ENCODE measurements at regions not wholly inside any gene's neighbourhood (a gene's known extent, or its start where the extent isn't known, plus 50 kb on each side); places are given as distances from the start of the nearest gene placed in this dataset.

DNA sequence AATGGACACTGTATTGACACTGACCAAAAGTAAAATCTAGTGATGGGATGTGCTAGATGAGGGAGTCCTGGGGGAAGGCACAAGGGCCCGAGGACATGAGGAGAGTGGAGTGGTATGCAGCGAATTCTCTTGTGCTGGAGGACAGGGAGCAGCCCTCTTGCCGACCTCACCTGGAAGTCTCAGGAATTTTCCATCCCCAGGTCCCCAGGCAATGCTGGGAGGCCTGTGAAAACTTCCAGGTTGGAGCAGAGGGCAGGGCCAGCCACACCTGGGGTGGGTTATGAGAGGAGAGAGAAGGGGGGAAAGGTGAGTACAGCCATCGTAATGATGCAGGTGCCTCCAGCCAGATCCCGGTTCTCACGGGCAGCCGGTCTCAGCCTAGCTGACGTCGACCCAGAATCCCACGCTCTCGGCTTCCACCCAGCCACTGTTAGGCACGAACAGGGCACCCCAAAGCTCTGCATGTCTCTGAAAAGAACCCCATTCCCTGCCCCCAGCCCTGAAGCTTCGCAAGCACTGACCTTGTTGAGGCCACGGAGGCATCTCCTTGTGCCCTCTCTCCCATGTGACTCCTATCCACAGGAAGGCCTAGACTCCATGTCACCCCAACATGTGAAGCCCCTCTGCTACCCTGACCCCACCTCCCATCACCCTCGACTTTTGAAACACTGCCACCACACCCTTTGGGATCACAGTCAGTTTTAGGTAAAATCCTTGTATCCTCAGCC, 239.7 kb upstream of the MYO3A start:
- no peak overlapping the region for H3K14ac ChIP-seq (ENCODE audit: insufficient read length)
- H2BK12ac ChIP-seq (ENCODE audit: low read depth, low read length), result no peak overlapping the region
- H3K4me1 ChIP-seq (replicated peaks in 1 of 4; ENCODE audit: control insufficient read depth in 3 of 4, insufficient read depth in 4 of 4, low read length in 3 of 4), result no peaks in the 10 kb centered on the region
- no peak for FAIRE-seq
- H3K79me2 ChIP-seq (ENCODE audit: control insufficient read depth in 1 of 2, insufficient read depth in 2 of 2, low read length in 2 of 2), result no peaks in the 10 kb centered on the region
- H3K4me3 ChIP-seq (ENCODE audit: extremely low read depth in 1 of 4, insufficient read depth in 2 of 4, low read depth in 3 of 4, low read length in 4 of 4), result no peak overlapping the region
- no peak overlapping the region; the same call in 1 of the 2 replicates for H4K8ac ChIP-seq (ENCODE audit: extremely low read depth, insufficient read depth, low read length)
- no peaks in the 10 kb centered on the region for H3K23me2 ChIP-seq (ENCODE audit: low read depth, low read length)
- ChIA-PET CTCF (ENCODE audit: partially characterized antibody) (interaction anchor here (1.4 kb wide), 1 partner anchor 13 kb away, joined by 3 read pairs; no protein-coding TSS in a partner anchor), POLR2A (ENCODE audit: partially characterized antibody) (no interaction called here)
- no peak overlapping the region for H2AK5ac ChIP-seq (ENCODE audit: low read depth, low read length)
- no peak overlapping the region for H3K4ac ChIP-seq (replicated peaks; ENCODE audit: insufficient read length, low read depth, low read length)
- H3K79me1 ChIP-seq (ENCODE audit: low read depth, low read length), result no peaks in the 10 kb centered on the region
- no peak overlapping the region for H4K5ac ChIP-seq (ENCODE audit: insufficient read length, low read depth, low read length)
- H3K9ac ChIP-seq (replicated peaks in 1 of 4; ENCODE audit: extremely low read depth in 1 of 4, low read depth in 3 of 4, low read length in 3 of 4), result no peak overlapping the region
- H3K18ac ChIP-seq (ENCODE audit: extremely low read depth, low read length), result no peak overlapping the region
- H4K91ac ChIP-seq (replicated peaks; ENCODE audit: insufficient read length, low read length), result no peak overlapping the region
- no peaks in the 10 kb centered on the region for H4K20me1 ChIP-seq (replicated peaks in 1 of 2; ENCODE audit: control insufficient read depth in 1 of 2, insufficient read depth in 2 of 2, low read length in 2 of 2)
- WGBS, 2 experiments (ENCODE audit: extremely low coverage in 1 of 2, insufficient coverage in 1 of 2, insufficient read length in 1 of 2, insufficient replicate concordance in 2 of 2, low coverage in 1 of 2, low lambda C conversion rate in 2 of 2, missing lambda C conversion rate in 1 of 2), result 91% methylated on average over 14 of the region's 15 CpGs; no CpG with 5 or more reads in 1 of the 2 experiments
- H3K4me2 ChIP-seq (ENCODE audit: insufficient read depth in 1 of 2, low read depth in 2 of 2, low read length in 2 of 2), result no peak overlapping the region
- no peak overlapping the region for H2AFZ ChIP-seq (ENCODE audit: low read length)
- no peak overlapping the region for H2BK5ac ChIP-seq (ENCODE audit: low read depth, low read length)
- no peaks in the 10 kb centered on the region for H3K36me3 ChIP-seq (ENCODE audit: control insufficient read depth in 2 of 4, insufficient read depth in 4 of 4, low read length in 3 of 4)
- no peak overlapping the region for H2BK20ac ChIP-seq (ENCODE audit: low read length)
- H3K27me3 ChIP-seq (replicated peaks in 1 of 4; ENCODE audit: control insufficient read depth in 3 of 4, extremely low read depth in 1 of 4, insufficient read depth in 3 of 4, low read length in 3 of 4), result no peaks in the 10 kb centered on the region
- H3K56ac ChIP-seq (replicated peaks; ENCODE audit: insufficient read length, low read depth, low read length), result no peak overlapping the region
- H3K27ac ChIP-seq (ENCODE audit: low read depth, low read length), result no peak overlapping the region
- no peak overlapping the region for H3K23ac ChIP-seq (ENCODE audit: insufficient read length)
- no peaks in the 10 kb centered on the region for H3K9me3 ChIP-seq (ENCODE audit: insufficient read depth in 2 of 2, low read depth in 1 of 2, low read length in 1 of 2)
- no peak overlapping the region for H2BK15ac ChIP-seq (ENCODE audit: low read length)
- no peak for DNase-seq (ENCODE audit: low read depth in 1 of 2, low spot score in 2 of 2)
- H2BK120ac ChIP-seq (replicated peaks; ENCODE audit: low read depth, low read length), result no peak overlapping the region
- TF ChIP-seq EZH2 (IDR thresholded peaks at IDR 0.05; ENCODE audit: low read depth, low read length, severe bottlenecking) (no peak), CBX5 (IDR thresholded peaks at IDR 0.05; ENCODE audit: low read depth, low read length) (no peak), TEAD4 (IDR thresholded peaks at IDR 0.05; ENCODE audit: low read depth, low read length) (no peak), ASH2L (IDR thresholded peaks at IDR 0.05; ENCODE audit: low read length) (no peak), SP4 (IDR thresholded peaks at IDR 0.05; ENCODE audit: low read length) (no peak), CHD2 (IDR thresholded peaks at IDR 0.05; ENCODE audit: low read length) (no peak), GTF2F1 (IDR thresholded peaks at IDR 0.05; ENCODE audit: borderline replicate concordance, low read depth, low read length) (no peak), YY1 (IDR thresholded peaks at IDR 0.05; ENCODE audit: low read depth, low read length) (no peak), SUZ12 (IDR thresholded peaks at IDR 0.05; ENCODE audit: low read length) (no peak), KDM4A (IDR thresholded peaks at IDR 0.05; ENCODE audit: low read depth, low read length, severe bottlenecking) (no peak), TAF7 (optimal IDR thresholded peaks at IDR 0.05; ENCODE audit: borderline replicate concordance, low read depth, low read length) (no peak), SRF (IDR thresholded peaks at IDR 0.05; ENCODE audit: low read depth, low read length) (no peak), POU5F1 (IDR thresholded peaks at IDR 0.05; ENCODE audit: low read depth, low read length) (no peak), ZNF274 (IDR thresholded peaks at IDR 0.05; ENCODE audit: borderline replicate concordance, extremely low read depth, low read length) (no peak), FOSL1 (IDR thresholded peaks at IDR 0.05; ENCODE audit: insufficient read depth, low read depth, low read length) (no peak)
